ENCODE measurements at regions not wholly inside any gene's neighbourhood (a gene's known extent, or its start where the extent isn't known, plus 50 kb on each side); places are given as distances from the start of the nearest gene placed in this dataset.
"Not testable (repeated sequence)": the region's sequence is repeated elsewhere in the genome, so short reads cannot be mapped to it uniquely, and the experiment has no call there.

DNA sequence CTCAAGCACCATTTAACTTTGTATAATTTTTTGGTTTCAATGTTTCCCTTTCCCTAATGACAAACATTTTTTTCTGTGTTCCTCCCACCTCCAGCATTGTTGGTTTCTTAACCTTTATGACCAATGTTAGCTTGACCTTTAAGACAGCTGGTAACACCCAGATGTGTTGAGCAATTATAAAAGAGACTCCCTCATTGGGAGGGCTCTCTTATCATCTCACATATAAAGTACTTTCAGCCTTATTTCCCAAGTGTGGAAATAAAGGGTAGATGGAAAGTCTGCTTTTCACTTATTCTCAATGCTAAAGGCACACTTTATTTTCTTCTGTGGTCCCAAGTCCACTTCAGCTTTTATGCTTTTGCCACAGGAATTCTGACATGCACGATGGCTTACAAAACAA, 1420.4 kb downstream of the RAPGEF2 start:
- no peak for DNase-seq

DNA sequence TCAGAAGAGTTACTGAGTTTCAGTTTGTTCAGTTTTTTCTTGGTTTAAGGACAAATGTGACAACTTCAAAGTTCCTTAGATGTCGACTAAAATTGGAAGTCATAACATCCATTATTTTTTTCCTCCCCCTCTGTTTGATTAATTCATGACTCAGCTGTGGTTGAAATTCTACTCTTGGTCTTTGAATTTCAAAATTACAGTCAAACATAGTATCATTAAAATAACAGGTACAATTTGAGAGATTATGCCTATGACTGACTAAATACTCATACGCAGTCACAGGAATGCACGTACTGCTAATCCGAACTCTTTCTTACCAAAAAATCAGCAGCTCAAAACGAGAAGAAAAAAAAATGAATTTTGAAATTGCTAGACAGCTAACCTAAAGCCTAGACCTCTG, 1434.8 kb downstream of the RAPGEF2 start:
- DNase-seq: no peak

DNA sequence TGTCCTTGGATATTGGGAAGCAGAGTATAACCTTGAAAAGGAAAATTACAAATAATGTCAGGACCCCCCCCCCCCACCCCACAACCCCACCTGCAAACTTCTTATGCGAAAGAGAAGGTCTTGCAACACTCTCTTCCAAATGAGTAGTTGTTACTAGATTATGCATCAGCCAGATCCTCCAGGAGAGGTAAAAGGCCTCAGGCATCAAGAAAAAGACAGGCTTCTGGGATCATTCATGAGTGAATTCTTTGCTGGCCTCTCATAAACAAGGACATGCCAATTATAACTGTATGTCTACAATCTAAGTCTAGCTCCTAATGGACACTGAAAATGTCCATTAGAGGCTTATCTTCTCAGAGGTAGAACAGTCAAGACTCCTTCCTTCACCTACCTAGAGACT, 1443.3 kb downstream of the RAPGEF2 start:
- no peak for DNase-seq

DNA sequence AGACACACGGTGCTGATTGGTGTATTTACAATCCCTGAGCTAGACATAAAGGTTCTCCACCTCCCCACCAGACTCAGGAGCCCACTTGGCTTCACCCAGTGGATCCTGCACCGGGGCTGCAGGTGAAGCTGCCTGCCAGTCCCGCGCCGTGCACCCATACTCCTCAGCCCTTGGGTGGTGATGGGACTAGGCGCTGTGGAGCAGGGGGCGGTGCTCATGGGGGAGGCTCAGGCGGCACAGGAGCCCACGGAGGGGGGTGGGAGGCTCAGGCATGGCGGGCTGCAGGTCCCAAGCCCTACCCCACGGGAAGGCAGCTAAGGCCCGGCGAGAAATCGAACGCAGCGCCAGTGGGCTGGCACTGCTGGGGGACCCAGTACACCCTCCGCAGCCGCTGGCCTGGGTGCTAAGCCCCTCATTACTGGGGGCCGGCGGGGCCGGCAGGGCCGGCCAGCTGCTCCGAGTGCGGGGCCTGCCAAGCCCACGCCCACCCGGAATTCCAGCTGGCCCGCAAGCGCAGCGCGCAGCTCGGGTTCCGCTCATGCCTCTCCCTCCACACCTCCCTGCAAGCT, 1447.2 kb downstream of the RAPGEF2 start:
- DNase-seq: not testable (repeated sequence)

DNA sequence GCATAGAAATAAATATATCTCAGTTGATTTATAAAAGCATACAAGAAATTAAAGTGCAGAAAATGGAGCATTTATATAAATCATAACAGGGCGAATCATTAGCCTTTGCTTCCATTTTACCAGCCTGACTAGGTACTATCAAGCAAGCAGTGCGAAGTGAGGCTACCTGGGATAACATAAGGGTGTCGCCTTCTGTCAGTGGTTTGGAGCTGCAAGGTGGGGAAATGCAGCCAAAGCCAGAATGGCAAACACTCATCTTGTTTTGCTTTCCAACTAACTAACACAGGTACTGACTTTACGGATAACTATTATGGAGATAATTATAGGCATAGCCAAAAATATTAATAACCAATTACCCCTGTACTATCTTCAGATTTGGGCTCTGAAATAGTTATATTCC, 1459.8 kb downstream of the RAPGEF2 start:
- no peak for DNase-seq

DNA sequence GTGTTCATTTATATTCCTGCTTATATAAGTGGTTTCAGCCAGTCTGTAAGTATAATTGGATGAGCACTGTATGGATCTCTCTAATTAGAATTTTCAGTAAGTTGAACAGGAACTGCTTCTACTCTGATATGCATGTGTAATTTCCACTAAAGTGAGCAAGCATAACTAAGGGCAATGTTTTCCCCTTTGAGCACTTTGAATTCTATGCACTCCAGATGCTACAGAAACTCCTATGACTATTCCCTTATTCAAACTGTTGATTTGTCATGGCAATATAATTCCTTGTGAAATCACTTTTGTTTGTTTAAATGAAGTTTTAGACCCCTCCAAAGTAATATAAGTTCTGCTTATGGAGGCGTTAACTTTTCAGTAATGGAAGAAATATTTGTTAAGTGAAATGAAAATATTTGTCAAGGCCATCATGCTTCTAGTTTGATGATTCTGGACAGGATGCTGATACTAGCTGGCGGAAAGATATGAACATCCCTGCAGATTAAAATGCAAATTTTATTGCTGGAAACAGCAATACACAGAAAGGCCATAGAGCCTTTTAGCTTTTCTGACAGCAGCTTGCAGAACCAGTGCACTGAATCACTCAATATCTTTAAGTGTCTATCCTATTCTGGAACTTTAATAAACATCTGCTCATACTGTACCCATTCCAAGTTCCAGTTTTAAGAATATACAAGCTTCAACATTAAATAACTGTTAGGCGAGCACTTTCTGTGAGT, 1460.8 kb downstream of the RAPGEF2 start:
- DNase-seq: no peak

DNA sequence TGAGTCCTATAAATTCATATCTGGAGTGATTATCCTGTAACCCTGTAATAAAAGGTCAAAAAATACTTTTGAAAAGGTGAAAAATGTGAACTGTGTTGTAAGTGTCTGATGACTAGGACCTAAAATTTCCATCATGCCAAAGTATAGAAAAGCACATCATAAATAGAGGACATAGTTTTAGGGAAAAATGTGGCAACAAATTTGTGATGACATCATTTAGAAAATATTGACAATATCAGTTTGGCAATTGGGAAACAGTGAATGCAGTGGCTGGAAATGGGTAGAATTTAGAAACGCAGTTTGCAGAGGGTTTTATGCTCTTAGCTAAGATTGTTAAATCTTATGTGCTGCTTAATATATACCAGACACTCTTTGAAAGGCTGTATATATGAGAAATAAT, 1464.8 kb downstream of the RAPGEF2 start:
- no peak for DNase-seq

DNA sequence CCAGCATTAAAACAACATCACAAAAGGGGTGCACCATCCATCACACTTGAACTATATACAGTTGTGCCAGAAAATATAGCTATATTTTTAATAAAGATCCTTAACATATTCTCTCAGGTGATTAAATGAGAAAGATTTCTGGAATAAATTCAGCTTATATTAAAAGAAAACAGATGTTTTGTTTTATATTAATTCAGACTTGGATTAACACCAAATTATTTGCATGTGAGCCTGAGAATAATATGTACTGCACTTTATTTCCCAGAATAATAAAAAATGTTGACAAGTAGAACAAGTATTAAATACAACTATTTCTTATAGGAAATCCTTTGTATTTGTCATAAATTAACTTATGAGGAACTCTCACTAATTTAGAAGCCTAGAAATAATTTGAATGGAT, 1467.4 kb downstream of the RAPGEF2 start:
- DNase-seq: no peak

DNA sequence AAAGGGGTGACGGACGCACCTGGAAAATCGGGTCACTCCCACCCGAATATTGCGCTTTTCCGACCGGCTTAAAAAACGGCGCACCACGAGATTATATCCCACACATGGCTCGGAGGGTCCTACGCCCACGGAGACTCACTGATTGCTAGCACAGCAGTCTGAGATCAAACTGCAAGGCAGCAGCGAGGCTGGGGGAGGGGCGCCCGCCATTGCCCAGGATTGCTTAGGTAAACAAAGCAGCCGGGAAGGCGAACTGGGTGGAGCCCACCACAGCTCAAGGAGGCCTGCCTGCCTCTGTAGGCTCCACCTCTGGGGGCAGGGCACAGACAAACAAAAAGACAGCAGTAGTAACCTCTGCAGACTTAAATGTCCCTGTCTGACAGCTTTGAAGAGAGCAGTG, 1471.4 kb downstream of the RAPGEF2 start:
- not testable (repeated sequence) for DNase-seq

DNA sequence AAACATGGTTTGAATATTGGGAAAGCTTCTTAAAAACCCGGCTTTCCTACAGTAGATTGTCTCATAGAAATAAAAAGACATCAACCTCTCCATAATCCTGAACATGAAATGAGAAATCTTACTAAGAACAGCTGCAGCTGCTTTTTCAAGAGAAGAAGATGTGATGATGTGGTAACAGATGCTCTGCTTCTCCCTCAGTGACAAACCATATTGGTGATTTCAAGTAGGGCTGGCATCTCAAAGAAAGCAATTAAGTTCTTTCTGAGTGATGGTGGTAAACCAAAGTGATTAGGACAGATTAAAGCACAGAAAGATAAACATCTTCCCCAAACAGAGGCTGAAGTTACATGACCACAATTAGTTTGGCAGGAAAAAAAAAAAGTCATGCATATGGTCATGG, 1477.7 kb downstream of the RAPGEF2 start:
- no peak for DNase-seq

DNA sequence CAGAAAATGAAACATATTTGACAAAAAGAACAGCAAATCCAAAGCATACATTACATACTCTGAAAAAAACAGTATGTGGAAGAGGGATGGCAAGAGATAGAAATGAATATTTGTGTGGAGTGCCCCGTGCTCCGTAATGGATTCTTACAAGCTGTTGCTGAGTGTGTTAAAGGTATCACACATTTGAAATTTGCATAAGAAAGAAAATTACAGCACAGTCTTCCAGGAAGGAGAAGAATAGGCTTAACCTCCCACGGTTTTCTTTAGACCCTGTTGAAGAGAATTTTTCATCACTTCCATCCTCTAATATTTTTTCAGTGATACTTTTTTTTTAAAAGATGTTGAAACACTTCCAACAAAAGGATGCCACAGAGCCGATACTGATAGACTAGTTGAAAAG, 1489.4 kb downstream of the RAPGEF2 start:
- DNase-seq: no peak

DNA sequence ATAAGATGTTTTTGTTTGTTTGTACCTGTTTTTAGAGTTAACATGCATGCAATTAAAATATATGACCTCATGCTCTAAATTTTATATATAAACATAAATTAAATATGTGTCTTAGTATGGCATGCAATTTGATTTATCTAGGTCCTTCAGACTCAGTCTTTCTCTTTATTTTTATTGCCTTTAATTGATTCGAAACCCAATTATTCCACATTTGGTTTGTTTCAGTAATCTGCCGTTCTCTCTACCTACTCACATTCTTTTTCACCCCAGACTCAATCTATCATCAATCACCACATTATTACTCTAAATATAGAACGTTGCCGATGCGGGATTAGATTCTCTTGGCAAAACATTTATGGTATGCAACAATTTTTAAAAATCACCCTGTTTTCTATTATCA, 1492.8 kb downstream of the RAPGEF2 start:
- DNase-seq: no peak

DNA sequence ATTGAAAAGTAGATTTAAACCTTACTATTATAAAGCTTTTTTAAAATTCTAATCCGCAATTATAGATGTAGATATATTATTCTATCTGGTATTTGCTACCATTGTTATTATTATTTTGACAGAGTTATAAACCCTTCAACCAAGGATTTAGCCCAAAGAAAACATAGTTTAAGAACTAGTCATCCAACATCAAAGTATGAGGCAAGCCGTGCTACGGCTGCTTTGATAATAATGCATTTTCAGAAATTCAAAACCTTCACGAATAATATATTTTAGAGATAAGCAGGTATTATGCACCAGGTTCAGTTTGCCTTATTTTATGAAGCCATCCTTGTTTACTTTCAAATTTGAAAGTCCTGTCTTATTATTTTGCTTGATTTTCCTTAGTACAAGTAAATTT, 1501.7 kb downstream of the RAPGEF2 start:
- no peak for DNase-seq

DNA sequence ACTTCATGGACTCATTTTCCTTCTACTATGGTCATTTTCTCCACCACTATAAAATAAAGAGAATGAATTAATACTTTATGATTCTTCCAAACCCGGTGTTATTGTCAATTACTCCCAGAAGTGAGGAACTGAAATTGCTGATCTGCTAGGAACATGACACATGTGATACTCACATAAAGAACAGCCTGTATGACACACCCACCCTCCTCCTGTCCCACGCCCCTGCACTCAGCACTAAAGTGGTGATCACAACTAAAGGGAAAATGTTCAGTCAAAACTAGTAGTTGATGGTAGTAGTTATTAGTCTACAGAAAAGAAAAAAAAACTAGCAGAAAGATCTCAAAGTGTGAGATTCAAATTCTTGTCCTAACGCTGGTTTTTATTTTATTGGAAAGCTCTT, 1508.3 kb downstream of the RAPGEF2 start:
- DNase-seq: no peak

DNA sequence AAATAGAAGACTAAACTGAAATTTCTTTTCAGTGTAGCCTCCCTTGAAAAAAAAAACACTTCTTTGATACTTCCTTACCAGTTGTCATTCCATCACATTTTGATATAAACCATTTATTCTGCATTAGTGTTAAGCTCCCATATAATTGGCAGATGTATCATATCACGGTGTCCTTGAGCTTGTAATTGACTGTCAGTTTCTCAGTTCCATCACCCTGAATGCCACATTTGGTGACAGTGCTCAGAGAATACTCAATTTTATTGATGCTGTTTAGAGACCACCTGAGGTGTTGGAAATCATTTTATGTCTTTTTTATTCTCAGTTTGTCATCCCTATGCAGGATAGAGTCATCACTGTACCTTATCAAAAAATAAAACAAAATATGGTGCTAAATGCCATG, 1528.2 kb downstream of the RAPGEF2 start:
- DNase-seq: no peak

DNA sequence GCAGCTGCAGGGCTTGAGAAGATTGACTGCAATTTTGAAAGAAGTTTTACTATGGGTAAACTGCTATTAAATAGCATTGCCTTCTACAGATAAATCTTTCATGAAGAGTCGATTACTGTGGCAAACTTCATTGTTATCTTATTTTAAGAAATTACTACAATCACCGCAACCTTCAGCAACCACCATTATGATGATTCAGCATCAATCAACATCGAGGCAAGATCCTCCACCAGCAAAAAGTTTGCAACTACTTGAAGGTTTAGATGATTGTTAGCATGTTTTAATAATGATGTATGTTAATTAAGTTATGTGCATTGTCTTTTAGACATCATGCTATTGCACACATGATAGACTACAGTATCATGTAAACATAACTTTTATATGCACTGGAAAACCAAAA, 1511.0 kb downstream of the FSTL5 start:
- no peak for DNase-seq

DNA sequence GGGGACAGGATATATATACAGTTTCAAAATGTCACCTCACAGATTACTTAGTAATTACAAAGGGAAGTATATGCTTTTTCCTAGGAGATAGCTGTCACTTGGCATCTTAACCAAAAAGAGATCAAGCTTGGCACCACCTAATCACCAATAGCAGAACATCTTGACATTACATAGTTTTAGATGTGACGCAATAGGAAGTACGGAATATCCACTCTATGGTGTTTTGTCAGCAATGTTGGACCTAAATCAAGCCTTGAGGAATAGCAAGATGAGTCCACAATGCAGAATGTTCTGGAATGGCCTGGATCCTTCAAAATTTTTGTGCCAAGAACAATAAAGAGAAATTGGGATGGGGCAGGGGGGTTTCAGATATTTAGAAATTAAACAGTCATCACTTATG, 1488.2 kb downstream of the FSTL5 start:
- DNase-seq: no peak

DNA sequence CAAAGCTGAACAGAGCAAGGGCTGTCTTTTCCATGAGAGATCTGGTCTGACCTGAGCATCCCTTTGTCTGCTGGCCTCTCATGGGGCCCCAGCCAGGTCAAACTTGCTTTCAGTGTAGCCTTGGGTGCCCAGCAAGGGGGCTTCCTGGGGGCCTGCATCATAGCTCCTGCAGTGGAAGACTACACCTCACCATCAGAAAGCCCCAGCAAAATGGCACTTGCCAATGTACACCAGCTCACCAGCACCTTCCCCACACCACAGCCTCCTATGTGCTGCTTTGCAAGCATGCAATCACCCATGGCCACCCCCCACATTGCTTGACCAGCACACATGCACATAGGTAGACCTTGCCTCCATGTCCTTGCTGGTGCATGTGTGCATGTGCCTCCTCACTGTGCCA, 1478.1 kb downstream of the FSTL5 start:
- no peak for DNase-seq

DNA sequence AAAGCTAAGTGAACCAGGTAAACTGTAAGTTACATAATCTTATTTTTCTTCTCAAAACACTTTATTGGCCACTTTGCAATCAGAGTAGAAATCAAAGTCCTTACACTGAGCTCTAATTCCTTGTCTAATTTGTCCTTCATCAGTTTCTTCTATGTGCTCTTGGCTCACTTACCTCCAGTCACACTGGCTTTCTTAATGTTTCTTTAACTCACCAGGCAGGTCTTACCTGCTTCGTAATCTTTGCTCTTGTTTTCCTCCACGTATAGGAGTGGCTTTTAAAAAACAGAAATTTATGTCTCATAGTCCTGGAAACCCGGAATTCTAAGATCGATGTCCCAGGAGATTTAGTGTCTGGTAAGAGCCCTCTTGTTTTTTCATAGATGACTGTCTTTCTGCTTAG, 1462.1 kb downstream of the FSTL5 start:
- no peak for DNase-seq

DNA sequence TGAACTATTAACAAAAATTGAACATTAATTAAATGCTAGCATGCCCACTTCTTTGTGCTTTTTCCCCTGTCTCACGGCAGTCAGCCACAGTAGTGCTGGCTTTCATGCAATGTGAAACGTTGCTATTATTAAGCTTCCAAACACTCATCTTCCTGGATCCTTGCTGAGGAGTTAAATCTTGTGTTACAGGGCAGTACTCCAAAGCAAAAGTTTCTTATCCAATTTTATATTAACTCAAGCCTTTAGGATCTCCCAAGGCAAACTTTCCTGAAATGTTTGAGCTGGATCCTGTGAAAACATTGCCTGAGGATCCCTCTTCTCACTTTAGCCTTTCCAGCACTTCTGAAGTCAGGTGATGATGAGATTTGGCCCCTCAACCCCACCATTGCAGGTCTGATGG, 1454.8 kb downstream of the FSTL5 start:
- no peak for DNase-seq

DNA sequence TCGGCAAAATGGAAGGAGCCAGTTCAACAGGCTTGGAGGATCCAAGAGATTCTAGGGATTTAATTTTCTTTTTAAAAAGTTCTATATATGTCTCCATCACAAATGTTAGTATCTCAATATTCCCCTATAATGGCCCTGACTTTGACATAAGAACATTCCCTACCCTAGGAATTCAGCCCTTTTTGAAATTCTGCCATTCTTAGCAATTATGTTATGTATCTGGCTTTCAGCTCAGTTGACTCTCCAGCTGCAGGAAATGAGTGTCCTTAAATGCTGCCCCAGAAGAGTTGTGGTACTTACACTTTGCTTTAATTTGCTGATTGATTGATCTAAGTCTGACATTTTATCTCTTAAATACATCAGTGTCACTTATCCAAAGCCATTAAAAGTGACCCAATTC, 1454.3 kb downstream of the FSTL5 start:
- DNase-seq: no peak

DNA sequence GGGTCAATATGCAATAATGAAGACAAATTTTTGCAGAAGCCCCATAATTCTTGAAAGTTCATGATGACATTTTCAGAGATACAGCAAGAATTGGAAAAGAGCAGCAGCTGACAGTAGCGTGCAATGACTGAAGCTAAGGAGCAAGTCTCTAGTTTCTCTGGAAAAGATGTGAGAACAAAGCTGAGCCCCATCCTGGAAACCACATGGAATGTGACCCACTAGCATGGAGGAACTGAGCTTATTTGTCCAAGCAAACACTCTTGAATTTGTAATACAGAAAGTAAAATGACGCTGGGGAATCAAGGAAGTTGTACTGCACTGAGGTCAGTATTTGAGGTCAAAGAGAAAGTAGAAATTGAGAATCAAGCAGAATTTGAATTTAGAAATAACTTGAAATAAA, 1447.2 kb downstream of the FSTL5 start:
- no peak for DNase-seq

DNA sequence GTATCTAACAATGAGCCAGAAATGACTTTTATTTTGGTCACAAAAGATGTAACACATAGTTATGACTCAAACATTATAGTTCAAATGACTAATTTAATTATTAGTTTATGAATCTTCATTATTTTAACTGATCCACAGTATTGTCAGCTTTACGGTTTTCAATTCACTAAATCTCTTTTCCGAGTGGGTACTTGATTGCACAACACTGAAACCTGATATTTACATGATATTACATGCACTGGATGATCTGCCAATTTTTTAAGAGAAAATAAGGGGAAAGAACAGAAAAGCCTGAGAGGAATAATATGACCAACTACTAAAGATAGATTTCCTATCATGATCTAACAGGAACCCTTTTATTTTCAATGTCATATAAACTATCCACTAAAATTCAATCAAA, 1446.0 kb downstream of the FSTL5 start:
- DNase-seq: no peak

DNA sequence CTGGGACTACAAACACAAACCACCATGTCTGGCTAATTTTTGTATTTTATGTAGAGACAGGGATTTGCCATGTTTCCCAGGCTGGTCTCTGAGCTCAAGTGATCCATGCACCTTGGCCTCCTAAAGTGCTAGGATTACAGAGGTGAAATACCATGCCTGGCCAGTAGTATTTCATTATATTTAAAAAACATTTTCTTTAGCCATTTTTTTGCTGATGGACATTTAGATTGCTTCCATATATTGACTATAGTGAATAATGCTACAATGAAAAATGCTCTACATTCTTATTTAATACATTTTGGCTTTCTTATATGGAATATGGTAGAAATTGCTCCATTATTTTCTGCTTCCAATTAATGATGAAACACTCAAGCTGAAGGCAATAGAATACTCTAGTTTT, 1439.7 kb downstream of the FSTL5 start:
- DNase-seq: no peak

DNA sequence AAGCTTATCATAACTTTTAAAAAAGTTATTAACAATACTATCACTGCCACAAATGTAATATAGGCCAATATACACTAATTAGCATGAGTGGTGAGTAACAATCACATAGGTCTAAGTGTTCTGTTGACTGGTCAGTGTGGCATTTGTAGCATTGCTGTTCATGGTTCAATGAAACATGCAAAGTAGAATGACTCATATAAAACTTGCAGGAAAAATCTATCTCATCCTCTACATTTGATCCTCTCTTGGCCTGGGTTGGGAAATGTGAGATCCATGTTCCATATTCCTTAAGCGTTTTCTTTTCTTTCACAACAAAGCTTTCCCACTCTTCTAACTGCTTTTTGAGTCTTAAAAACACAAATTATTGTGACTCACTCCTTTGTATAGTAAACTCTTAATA, 1418.7 kb downstream of the FSTL5 start:
- DNase-seq: no peak
